Chondrocyte (in vitro differentiated cells): ENCODE measurements at regions not wholly inside any gene's neighbourhood (a gene's known extent, or its start where the extent isn't known, plus 50 kb on each side); places are given as distances from the start of the nearest gene placed in this dataset.

ENCODE experiments used
- DNase-seq: peaks from one replicate; pipeline ENCODE4 v3.0.0; 2021; ENCODE audit warnings: mixed read lengths, low spot score
- H3K27ac Mint-ChIP-seq: one replicate; pipeline ENCODE4 v1.8.0; 2021; ENCODE audit warnings: mild to moderate bottlenecking, moderate library complexity, mixed read lengths; ENCODE audit not compliant: unreplicated experiment
- H3K27me3 Mint-ChIP-seq: 2 replicates; pipeline ENCODE4 v1.8.0; 2021; ENCODE audit warnings: low read depth, mixed read lengths
- H3K36me3 Mint-ChIP-seq: 2 replicates; pipeline ENCODE4 v1.8.0; 2021; ENCODE audit warnings: low read depth, mixed read lengths
- H3K4me1 Mint-ChIP-seq: 2 replicates; pipeline ENCODE4 v1.8.0; 2021; ENCODE audit warnings: low read depth, mild to moderate bottlenecking, mixed read lengths
- H3K4me3 Mint-ChIP-seq: one replicate; pipeline ENCODE4 v1.8.0; 2021; ENCODE audit warnings: mild to moderate bottlenecking, moderate library complexity, mixed read lengths; ENCODE audit not compliant: unreplicated experiment
- H3K9me3 Mint-ChIP-seq: 2 replicates; pipeline ENCODE4 v1.8.0; 2021; ENCODE audit warnings: low read depth, mixed read lengths
- TF ChIP-seq, protein P1 (sequence below): fragments of 200-600 bp; sonication (generic); IDR thresholded peaks from 2 replicates; pipeline ENCODE4 v1.5.0; 2021; ENCODE audit warnings: antibody characterized with exemption, mild to moderate bottlenecking, moderate library complexity

GRCh38 chr11:10909141-10909883, 51.5 kb upstream of the ZBED5 start:
- no peak overlapping the region for H3K4me3 Mint-ChIP-seq
- no peaks in the 10 kb centered on the region for H3K36me3 Mint-ChIP-seq
- TF ChIP-seq, protein P1, sequence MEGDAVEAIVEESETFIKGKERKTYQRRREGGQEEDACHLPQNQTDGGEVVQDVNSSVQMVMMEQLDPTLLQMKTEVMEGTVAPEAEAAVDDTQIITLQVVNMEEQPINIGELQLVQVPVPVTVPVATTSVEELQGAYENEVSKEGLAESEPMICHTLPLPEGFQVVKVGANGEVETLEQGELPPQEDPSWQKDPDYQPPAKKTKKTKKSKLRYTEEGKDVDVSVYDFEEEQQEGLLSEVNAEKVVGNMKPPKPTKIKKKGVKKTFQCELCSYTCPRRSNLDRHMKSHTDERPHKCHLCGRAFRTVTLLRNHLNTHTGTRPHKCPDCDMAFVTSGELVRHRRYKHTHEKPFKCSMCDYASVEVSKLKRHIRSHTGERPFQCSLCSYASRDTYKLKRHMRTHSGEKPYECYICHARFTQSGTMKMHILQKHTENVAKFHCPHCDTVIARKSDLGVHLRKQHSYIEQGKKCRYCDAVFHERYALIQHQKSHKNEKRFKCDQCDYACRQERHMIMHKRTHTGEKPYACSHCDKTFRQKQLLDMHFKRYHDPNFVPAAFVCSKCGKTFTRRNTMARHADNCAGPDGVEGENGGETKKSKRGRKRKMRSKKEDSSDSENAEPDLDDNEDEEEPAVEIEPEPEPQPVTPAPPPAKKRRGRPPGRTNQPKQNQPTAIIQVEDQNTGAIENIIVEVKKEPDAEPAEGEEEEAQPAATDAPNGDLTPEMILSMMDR, result no peak
- no peak overlapping the region for H3K27ac Mint-ChIP-seq
- no peaks in the 10 kb centered on the region for H3K27me3 Mint-ChIP-seq
- H3K4me1 Mint-ChIP-seq, result peaks cover 35% of the 10 kb centered on the region
- no peak for DNase-seq
- H3K9me3 Mint-ChIP-seq, result no peaks in the 10 kb centered on the region

GRCh38 chr11:10908215-10908951, 50.5 kb upstream of the ZBED5 start:
- H3K9me3 Mint-ChIP-seq, result no peaks in the 10 kb centered on the region
- H3K27me3 Mint-ChIP-seq, result no peaks in the 10 kb centered on the region
- TF ChIP-seq, protein P1, result no peak
- H3K4me3 Mint-ChIP-seq, result no peak overlapping the region
- H3K27ac Mint-ChIP-seq, result peak overlapping the region; percentile 60
- H3K36me3 Mint-ChIP-seq, result no peaks in the 10 kb centered on the region
- peaks cover 35% of the 10 kb centered on the region for H3K4me1 Mint-ChIP-seq
- DNase-seq, result no peak
